Stimulated activated CD4-positive, alpha-beta T cell treated with anti-CD3 and anti-CD28 coated beads, TNF-alpha, amount 100 ng/mL, for 1 hour (primary cell): ENCODE measurements at regions not wholly inside any gene's neighbourhood (a gene's known extent, or its start where the extent isn't known, plus 50 kb on each side); places are given as distances from the start of the nearest gene placed in this dataset.
"Not testable (repeated sequence)": the region's sequence is repeated elsewhere in the genome, so short reads cannot be mapped to it uniquely, and the experiment has no call there.

ENCODE experiments used
- DNase-seq, 3 donors: peaks; one replicate each; pipeline ENCODE4 v3.0.0-alpha.2; 2020; ENCODE audit warnings: low read depth in 3 of 3, low spot score in 1 of 3

GRCh38 chr1:38201431-38201830, 154.8 kb upstream of the POU3F1 start:
- DNase-seq: no peak

- no peak for DNase-seq
Observed at GRCh38 chr1:38198621-38199020, 152.0 kb upstream of the POU3F1 start.

DNA sequence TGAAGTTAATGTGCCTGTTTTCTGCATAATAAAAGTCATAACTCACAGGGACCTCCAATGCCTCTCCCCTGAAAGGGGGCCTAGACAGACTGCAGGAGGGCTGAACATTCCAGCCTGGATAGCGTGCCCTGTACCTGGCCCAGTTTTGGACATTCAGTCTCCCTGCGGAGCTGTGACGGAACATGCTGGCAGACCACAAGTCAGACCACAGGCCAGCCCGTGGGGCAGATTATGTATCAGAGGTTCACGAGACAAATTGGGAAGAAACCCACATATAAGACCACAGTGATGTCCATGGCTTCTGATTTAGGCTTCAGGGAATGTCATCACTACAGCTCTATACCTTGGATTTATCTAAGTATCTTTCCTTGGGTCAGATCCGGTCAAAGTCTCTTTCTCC, 151.5 kb upstream of the POU3F1 start:
- no peak for DNase-seq

DNA sequence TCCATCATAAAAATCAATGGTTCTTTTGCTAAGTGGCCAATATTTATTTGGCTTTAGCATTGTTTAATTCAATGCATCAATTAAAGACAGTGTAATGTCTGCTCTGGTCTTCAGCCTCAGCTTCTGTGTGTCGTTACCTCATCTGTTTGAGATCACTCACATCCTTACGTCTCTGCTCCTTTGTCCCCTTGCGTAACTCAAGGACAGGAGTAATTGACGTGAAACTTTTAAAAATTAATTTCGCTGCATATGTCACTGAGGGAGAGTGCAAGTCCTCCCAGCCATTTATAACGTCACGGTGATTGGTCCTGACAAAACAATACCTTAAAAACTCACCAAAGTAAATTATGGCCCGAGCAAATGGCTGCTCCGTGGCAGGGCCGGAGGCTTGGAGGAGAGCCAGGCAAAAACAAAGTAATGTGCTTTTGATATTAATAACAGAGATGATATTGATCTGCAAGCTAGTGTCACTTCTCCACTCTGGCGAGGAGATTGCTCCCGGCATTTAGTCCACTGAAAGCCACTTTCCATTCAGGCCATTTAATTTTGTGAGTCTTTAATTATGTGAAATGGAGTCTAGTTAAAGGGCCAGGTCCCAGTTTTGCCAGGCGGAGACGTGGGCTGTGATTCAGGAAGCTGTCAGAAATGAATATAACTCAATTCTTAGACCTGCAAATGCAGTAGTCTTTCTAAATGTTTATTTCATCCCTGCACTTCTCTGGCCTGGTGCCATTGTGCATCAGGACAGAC, 150.9 kb upstream of the POU3F1 start:
- DNase-seq: no peak

GRCh38 chr1:38194472-38194871, 147.9 kb upstream of the POU3F1 start:
- DNase-seq: no peak

DNA sequence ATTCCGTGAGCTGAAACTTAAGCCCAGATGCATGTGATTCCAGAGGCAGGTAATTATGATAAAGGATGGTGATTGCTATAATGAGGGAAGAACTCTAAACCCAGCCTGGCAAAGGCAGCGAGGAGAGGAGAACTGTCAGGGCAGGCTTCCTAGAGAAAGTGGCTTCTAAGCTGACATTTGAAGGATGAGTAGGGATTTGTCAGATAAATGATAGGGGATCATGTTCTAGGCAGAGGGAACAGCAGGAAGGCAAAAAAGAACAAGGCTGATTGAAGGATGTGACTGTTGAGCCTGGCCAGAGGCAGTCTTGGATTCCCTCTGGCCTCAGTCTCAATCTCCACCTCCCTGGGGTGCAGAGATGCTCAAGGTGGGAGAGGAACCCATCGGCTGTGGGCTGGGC, 146.4 kb upstream of the POU3F1 start:
- DNase-seq: no peak

- no peak for DNase-seq
Observed at GRCh38 chr1:38191461-38191860, 144.9 kb upstream of the POU3F1 start.

GRCh38 chr1:38190983-38191382, 144.4 kb upstream of the POU3F1 start:
- no peak for DNase-seq

DNA sequence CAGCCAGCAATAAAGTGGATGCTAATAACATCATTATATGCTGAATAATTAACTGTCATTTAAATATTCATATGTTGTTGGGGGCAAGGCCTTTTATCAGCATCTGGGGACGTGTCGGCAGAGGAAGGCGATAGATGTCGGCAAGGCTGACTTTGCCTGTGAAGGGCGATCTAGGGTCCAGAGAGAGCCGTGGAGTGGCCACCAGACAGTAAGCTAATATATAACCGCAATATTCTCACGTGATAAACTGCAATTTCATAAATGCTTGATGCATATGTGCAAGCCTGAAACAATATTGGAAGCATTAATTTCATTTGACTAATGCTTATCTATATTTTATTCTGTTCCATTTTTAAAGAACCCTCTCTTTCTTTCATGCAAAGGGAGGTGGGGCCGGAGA, 141.0 kb upstream of the POU3F1 start:
- DNase-seq: no peak

DNA sequence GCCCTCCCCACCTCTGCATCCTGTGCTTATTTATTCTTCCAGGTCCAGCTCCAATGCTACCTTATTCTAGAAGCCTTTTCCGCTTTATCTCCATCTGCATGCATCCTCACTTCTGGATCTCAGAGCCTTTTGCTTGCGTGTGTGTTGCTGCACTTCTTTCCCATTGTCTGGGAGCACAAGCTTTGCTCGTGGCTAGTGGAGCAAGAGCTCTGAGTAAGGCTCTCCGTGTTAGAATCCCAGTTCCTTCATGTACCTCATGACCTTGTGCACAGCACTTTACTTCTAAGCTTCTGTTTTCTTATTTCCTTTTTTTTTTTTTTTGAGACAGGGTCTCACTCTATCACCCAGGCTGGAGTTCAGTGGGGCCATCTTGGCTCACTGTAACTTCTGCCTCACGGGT, 140.0 kb upstream of the POU3F1 start:
- DNase-seq: no peak

DNA sequence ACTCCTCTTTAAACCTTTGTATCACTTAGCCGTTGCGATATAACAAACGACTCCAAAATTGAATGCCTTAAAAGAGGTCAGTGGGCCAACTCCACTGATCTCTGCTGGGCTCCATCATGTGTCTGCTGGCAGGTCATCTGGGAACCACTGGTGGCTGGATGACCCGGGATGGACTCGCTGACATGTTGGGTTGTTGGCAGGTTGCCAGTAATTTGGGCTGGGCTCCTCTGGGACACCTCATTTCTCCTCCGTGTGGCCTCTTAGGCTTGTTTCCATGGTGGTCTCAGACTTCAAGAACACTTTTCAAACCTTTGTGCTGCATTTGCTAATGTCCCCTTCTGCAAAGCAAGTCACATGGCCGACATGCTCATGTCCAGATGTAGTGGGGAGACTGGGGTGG, 139.3 kb upstream of the POU3F1 start:
- DNase-seq: no peak

DNA sequence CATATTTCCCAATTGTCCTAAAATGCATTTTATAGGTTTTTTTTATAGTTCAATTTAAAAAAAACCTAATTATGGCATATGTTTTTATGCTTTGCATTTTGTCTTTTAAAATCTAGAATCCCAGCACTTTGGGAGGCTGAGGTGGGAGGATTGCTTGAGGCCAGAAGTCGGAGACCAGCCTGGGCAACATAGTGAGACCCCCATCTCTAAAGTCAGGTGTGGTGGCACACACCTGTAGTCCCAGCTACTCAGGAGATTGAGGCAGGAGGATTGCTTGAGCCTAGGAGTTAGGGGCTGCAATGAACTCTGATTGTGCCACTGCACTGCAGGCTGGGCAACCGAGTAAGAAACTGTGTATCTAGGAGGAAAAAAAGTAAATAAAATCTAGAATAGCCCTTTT, 137.2 kb upstream of the POU3F1 start:
- DNase-seq: no peak

- DNase-seq: no peak
Observed at GRCh38 chr1:38183096-38183495, 136.5 kb upstream of the POU3F1 start.

DNA sequence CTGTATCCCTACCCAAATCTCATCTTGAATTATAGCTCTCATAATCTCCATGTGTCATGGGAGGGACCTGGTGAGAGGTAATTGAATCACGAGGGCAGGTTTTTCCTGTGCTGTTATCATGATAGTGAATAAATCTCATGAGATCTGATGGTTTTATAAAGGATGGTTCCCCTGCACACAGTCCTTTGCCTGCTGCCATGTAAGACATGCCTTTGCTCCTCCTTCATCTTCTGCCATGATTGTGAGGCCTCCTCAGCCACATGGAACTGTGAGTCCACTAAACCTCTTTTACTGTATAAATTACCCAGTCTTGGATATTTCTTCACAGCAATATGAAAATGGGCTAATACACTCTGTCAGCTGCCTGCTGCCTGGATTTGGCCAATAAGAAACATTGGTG, 133.8 kb upstream of the POU3F1 start:
- DNase-seq: not testable (repeated sequence)

DNA sequence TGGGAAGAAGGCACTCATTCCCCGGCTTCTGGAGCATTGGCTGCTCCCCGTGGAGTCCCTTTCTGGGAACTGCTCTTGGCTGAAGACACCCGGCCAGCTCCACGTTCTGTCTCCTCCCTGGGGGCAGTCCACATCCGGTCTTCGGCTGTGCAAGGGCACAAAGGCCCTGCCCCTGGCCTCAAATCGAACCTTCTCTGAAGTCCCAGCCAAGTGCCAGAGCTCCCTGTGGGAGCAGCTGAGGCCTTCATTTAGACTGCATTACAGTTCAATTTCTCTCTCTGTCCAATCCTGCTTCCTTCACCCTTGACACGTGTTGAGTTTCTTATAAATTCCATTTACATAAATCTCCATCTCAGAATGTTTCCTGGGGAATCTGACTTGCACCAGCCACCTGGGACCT, 132.9 kb upstream of the POU3F1 start:
- no peak for DNase-seq

GRCh38 chr1:38178216-38178615, 131.6 kb upstream of the POU3F1 start:
- no peak for DNase-seq

DNA sequence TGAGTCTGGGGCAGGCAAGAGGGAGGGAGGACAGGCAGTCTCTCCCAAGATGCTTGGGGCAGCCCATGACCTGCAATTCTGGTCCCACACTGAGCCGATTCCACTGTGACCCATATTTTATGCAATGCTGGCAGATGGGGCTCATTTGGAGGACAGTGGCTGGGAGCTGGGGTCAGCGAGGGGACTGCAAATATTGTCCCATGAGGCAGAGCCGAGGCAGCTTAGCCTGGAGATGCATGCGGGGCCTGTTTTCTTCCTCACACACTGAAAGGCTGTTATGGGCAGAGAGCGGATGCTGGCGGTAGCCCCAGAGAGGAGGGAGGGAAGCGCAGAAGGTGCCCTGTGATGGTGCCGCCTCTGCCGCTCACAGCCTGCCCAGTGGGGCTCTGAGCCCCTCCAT, 128.5 kb upstream of the POU3F1 start:
- no peak for DNase-seq

GRCh38 chr1:38173848-38174247, 127.3 kb upstream of the POU3F1 start:
- DNase-seq: no peak

DNA sequence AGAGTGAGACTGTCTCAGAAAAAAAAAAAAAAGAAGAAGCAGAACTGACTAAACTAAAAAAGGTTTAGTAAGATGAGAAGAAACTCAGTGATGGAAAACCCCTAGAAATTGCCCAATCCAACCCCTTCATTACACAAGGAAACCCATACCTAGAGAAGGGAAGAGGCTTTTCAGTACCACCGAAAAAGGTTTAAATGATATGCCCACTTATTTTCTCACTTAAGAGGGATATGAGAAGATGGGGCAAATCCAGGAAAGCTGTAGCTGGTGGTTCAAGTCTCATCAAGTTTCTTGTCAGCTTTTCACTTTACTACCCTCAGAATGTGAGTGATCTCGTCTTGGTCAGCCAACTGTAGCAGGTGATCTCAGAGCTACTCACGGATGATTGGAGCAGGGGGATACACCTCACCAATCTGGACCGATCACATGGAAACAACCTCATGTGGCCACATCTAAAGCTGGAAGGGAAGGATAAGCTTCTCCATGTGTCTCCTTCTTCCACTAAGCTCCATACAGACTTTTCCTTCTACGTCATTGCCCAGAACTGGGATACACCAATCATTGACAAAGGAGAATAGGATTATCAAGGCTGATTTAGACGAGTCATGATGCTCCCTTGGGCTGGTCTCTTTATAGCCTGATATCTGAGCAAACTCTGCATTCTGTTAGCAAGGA, 126.7 kb upstream of the POU3F1 start:
- no peak for DNase-seq

DNA sequence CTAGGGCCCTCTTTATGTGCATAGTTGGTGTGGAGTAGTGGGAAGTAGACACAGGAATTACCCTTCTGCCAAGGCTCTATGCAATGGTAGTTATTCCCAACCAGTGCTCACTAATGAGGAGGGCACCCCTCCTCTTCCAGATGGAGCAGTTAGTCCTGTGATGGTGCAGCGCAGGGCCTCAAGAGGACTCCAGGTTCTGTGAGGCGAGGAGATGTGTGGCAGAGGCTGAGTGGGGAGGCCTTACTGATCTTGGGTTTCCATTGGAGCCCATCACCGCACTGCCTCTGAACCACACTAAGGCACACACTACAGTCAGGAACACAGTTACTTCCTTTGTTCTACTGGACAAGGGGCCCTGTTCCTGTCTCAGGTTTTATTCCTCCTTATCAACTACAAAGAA, 122.5 kb upstream of the POU3F1 start:
- DNase-seq: no peak

DNA sequence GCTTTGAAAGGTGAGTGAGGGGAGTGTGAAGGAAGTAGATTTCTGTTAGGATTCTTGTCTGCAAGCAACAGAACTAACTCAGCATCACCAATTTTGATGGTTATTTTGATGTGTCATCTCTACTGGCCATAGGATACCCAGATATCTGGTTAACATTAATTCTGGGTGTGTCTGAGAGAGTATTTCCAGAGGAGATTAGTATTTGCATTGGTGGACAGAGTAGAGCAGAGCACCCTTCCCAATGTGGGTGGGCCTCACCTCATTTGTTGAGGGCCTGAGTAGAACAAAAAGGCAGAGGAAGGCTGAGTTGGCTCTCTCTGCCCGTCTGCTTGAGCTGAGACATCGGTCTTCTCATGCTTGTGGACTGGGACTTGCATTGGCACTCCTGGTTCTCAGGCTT, 121.8 kb upstream of the POU3F1 start:
- DNase-seq: no peak

GRCh38 chr1:38166461-38166860, 119.9 kb upstream of the POU3F1 start:
- no peak for DNase-seq
